B cell (primary cell): ENCODE measurements at regions not wholly inside any gene's neighbourhood (a gene's known extent, or its start where the extent isn't known, plus 50 kb on each side); places are given as distances from the start of the nearest gene placed in this dataset.

Source experiments
- ATAC-seq: fragments of 200-7000 bp; cut with Tn5 transposase; one replicate; pipeline ENCODE4 v1.10.0; 2021; ENCODE audit warnings: low read depth, mild to moderate bottlenecking, moderate number of reproducible peaks, moderate library complexity
- CTCF ChIA-PET: fragments of 350-600 bp; sonication (Branson Sonifier 250); formaldehyde crosslinking; loops from one replicate; lab custom pipeline; 2021; ENCODE audit warnings: antibody characterized with exemption, inconsistent platforms; lab: Charles Lee
- POLR2A ChIA-PET: fragments of 350-600 bp; sonication (Branson Sonifier 250); formaldehyde crosslinking; loops from one replicate; lab custom pipeline; 2021; ENCODE audit warnings: antibody characterized with exemption; lab: Charles Lee
- DNase-seq: peaks from one replicate; pipeline ENCODE4 v3.0.0; 2013
- H2AFZ ChIP-seq: 2 replicates; pipeline ENCODE4 v1.6.1; 2012; ENCODE audit warnings: mild to moderate bottlenecking, low read depth, low read length; ENCODE audit not compliant: insufficient read depth, poor library complexity, severe bottlenecking
- H3K27ac ChIP-seq, 2 donors: 1 replicate in 1 of 2; 2 replicates in 1 of 2; pipeline ENCODE4 v1.5.1; 2012 to 2013; ENCODE audit warnings: low read length in 2 of 2, mild to moderate bottlenecking in 2 of 2, moderate library complexity in 1 of 2
- H3K27me3 ChIP-seq, 4 experiments: fragments of 200-600 bp in 1 of 4; sonication (generic) in 1 of 4; replicated peaks in 1 of 4; 1 replicate in 2 of 4; 2 replicates in 2 of 4; pipeline versions ENCODE4 v1.6.1 to v1.7.0; 2013 to 2016; ENCODE audit warnings: low read length in 3 of 4, mild to moderate bottlenecking in 2 of 4, mixed read lengths in 1 of 4, moderate library complexity in 1 of 4; ENCODE audit not compliant: insufficient read depth in 4 of 4, control insufficient read depth in 3 of 4; ENCODE audit errors: control extremely low read depth in 1 of 4
- H3K36me3 ChIP-seq, 2 experiments: replicated peaks in 1 of 2; 1 replicate in 1 of 2; 2 replicates in 1 of 2; pipeline versions ENCODE4 v1.6.1 to v1.7.1; 2013; ENCODE audit warnings: low read length in 1 of 2; ENCODE audit not compliant: insufficient read depth in 2 of 2, control insufficient read depth in 1 of 2; ENCODE audit errors: control extremely low read depth in 1 of 2, extremely low read depth in 1 of 2
- H3K4me1 ChIP-seq, 2 donors: fragments of 200-600 bp in 1 of 2; sonication (generic) in 1 of 2; 1 replicate in 1 of 2; 2 replicates in 1 of 2; pipeline versions ENCODE4 v1.5.1 to v1.6.1; 2013 to 2017; ENCODE audit warnings: low read length in 2 of 2; ENCODE audit not compliant: control insufficient read depth in 2 of 2, insufficient read depth in 2 of 2
- H3K4me2 ChIP-seq: replicated peaks from 2 replicates; pipeline ENCODE3; 2012; ENCODE audit warnings: mild to moderate bottlenecking, low read depth, low read length; ENCODE audit not compliant: poor library complexity, severe bottlenecking
- H3K4me3 ChIP-seq, 5 experiments: fragments of 200-600 bp in 1 of 5; sonication (generic) in 1 of 5; 1 replicate in 3 of 5; 2 replicates in 2 of 5; pipeline versions ENCODE4 v1.5.1 to v1.7.0; 2011 to 2016; ENCODE audit warnings: low read length in 4 of 5, mild to moderate bottlenecking in 4 of 5, low read depth in 2 of 5, control low read depth in 1 of 5, moderate library complexity in 1 of 5; ENCODE audit not compliant: insufficient read depth in 1 of 5; ENCODE audit errors: control extremely low read depth in 1 of 5, extremely low read depth in 1 of 5
- H3K79me2 ChIP-seq: fragments of 200-600 bp; sonication (generic); one replicate; pipeline ENCODE4 v1.6.0; 2016; ENCODE audit warnings: low read length; ENCODE audit not compliant: control insufficient read depth, insufficient read depth
- H3K9ac ChIP-seq: fragments of 200-600 bp; sonication (generic); 2 replicates; pipeline ENCODE4 v1.6.1; 2017; ENCODE audit warnings: mild to moderate bottlenecking, low read length, moderate library complexity
- H3K9me3 ChIP-seq, 3 donors: one replicate each; pipeline versions ENCODE4 v1.6.1 to v1.7.1; 2013; ENCODE audit warnings: low read length in 2 of 3; ENCODE audit not compliant: control insufficient read depth in 2 of 3, insufficient read depth in 1 of 3; ENCODE audit errors: control extremely low read depth in 1 of 3
- H4K20me1 ChIP-seq: 2 replicates; pipeline ENCODE4 v1.6.0; 2012; ENCODE audit warnings: mild to moderate bottlenecking, low read length; ENCODE audit not compliant: insufficient read depth, control insufficient read depth, poor library complexity, severe bottlenecking
- H3K27ac Mint-ChIP-seq: one replicate; pipeline ENCODE4 v1.8.0; 2021; ENCODE audit warnings: mixed read lengths
- H3K27me3 Mint-ChIP-seq: one replicate; pipeline ENCODE4 v1.8.0; 2021; ENCODE audit warnings: mixed read lengths
- H3K4me1 Mint-ChIP-seq: one replicate; pipeline ENCODE4 v1.8.0; 2021; ENCODE audit warnings: mixed read lengths
- H3K4me3 Mint-ChIP-seq: one replicate; pipeline ENCODE4 v1.8.0; 2021; ENCODE audit warnings: mixed read lengths
- H3K9me3 Mint-ChIP-seq: one replicate; pipeline ENCODE4 v1.8.0; 2022; ENCODE audit warnings: mixed read lengths; ENCODE audit not compliant: insufficient read depth
- EZH2 ChIP-seq: IDR thresholded peaks from 2 replicates; pipeline ENCODE4 v1.6.1; 2012; ENCODE audit warnings: borderline replicate concordance, low read depth, mild to moderate bottlenecking, moderate library complexity, low read length; ENCODE audit not compliant: insufficient read depth, poor library complexity, severe bottlenecking
- WGBS: methylation state at CpG from one replicate; pipeline ENCODE4 v1.1.5; 2013; ENCODE audit warnings: missing lambda C conversion rate; ENCODE audit not compliant: insufficient coverage; 5-methylcytosine and 5-hydroxymethylcytosine counted together
- intact Hi-C: fragments of 100-400 bp; cut with micrococcal nuclease; formaldehyde crosslinking; loops from one replicate; pipeline ENCODE4 v1.10.0; 2022
- TF ChIP-seq, protein P1 (sequence below): fragments of 200-600 bp; IDR thresholded peaks from one replicate; pipeline ENCODE4 v1.8.0; 2022; ENCODE audit warnings: antibody characterized with exemption, mild to moderate bottlenecking

DNA sequence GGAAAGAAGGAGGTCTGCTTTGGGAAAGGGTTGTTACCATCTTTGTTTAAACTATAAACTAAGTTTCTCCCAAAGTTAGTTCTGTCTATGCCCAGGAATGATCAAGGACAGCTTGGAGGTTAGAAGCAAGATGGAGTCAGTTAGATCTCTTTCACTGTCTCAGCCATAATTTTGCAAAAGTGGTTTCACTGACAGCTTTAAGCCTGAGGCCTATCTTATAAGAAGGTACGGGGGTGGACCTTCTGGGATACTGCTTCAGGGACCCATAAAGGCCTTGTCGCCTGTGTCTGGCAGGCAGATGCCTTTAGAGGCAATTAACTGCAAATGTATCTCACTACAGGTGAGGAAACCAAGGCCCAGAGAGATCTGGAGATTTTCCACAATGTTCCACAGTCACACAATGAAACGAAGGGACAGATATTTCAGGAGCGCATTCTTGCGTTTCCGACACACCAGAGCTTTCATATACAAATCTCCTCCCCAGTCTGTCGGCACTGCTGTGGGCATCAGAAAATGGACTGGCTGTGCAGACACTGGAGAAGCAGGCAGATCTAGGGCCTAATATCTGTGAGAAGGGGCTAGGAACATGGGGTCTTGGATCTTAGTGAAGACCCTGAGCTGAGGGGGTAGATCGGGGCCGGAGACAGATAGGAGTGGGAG lies 169.5 kb upstream of the SMAD3 start:
- peaks cover 13% of the 10 kb centered on the region for H3K27me3 Mint-ChIP-seq
- no peak overlapping the region for H3K27ac ChIP-seq
- no peak for TF ChIP-seq EZH2
- TF ChIP-seq, protein P1, sequence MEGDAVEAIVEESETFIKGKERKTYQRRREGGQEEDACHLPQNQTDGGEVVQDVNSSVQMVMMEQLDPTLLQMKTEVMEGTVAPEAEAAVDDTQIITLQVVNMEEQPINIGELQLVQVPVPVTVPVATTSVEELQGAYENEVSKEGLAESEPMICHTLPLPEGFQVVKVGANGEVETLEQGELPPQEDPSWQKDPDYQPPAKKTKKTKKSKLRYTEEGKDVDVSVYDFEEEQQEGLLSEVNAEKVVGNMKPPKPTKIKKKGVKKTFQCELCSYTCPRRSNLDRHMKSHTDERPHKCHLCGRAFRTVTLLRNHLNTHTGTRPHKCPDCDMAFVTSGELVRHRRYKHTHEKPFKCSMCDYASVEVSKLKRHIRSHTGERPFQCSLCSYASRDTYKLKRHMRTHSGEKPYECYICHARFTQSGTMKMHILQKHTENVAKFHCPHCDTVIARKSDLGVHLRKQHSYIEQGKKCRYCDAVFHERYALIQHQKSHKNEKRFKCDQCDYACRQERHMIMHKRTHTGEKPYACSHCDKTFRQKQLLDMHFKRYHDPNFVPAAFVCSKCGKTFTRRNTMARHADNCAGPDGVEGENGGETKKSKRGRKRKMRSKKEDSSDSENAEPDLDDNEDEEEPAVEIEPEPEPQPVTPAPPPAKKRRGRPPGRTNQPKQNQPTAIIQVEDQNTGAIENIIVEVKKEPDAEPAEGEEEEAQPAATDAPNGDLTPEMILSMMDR = no peak
- 97% methylated on average over 5 of the region's 9 CpGs for WGBS
- H3K27ac Mint-ChIP-seq = no peak overlapping the region
- peaks cover 8 to 11% of the 10 kb centered on the region in 2 donors for H3K4me1 ChIP-seq
- no peak overlapping the region for H3K4me3 Mint-ChIP-seq
- no peak overlapping the region for H3K4me2 ChIP-seq
- H3K27me3 ChIP-seq = no peaks in the 10 kb centered on the region
- H3K9ac ChIP-seq = no peak overlapping the region
- peaks cover 0 to 4% (median 0%) of the 10 kb centered on the region in 3 donors for H3K9me3 ChIP-seq
- ATAC-seq = no peak
- POLR2A ChIA-PET = no interaction called here
- H2AFZ ChIP-seq = no peak overlapping the region
- no peak overlapping the region for H3K4me3 ChIP-seq
- DNase-seq = no peak
- no peaks in the 10 kb centered on the region for H3K9me3 Mint-ChIP-seq
- H3K36me3 ChIP-seq = no peaks in the 10 kb centered on the region
- intact Hi-C loops = no loop called here
- H3K4me1 Mint-ChIP-seq = peaks cover 11% of the 10 kb centered on the region
- no peaks in the 10 kb centered on the region for H3K79me2 ChIP-seq
- H4K20me1 ChIP-seq = no peaks in the 10 kb centered on the region
- CTCF ChIA-PET = interaction anchor here (1.6 kb wide), 1 partner anchor 44 kb away, joined by 4 read pairs; no protein-coding TSS in a partner anchor

DNA sequence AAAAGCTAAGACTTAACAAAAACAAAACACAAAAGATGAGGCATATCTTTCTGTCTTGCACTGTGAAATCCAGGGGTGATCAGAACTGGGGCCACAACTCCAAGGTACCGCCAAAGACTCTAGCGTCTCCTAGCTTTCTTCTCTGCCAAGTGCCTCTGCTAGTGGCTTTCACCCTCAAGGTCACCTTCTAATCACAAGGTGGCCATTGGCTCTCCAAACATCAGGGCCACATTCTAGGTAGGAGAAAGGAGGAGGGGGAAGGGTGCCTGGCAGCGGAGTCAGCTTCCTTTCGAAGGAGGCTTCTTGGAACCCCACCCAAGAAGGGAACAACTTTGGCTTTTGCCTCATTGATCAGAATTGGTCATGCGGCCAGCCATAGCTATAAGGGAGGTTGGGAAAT lies 168.8 kb upstream of the SMAD3 start:
- Histone ChIP-seq H3K4me3 (no peak overlapping the region), H3K4me1 (peaks cover 8 to 11% of the 10 kb centered on the region in 2 donors), H3K27ac (no peak overlapping the region), H3K4me2 (no peak overlapping the region), H3K36me3 (no peaks in the 10 kb centered on the region), H3K79me2 (no peaks in the 10 kb centered on the region), H3K9me3 (no peaks in the 10 kb centered on the region), H3K9ac (no peak overlapping the region), H3K27me3 (no peaks in the 10 kb centered on the region), H2AFZ (no peak overlapping the region), H4K20me1 (no peaks in the 10 kb centered on the region)
- ATAC-seq = no peak
- ChIA-PET CTCF (interaction anchor here (0.5 to 1.6 kb wide), 2 partner anchors 45 to 575 kb away, joined by 3 to 4 read pairs; no protein-coding TSS in a partner anchor), POLR2A (no interaction called here)
- no peak for TF ChIP-seq EZH2
- TF ChIP-seq, protein P1 = no peak
- Mint-ChIP-seq H3K27ac (no peak overlapping the region), H3K9me3 (no peaks in the 10 kb centered on the region), H3K4me3 (no peak overlapping the region), H3K4me1 (peaks cover 11% of the 10 kb centered on the region), H3K27me3 (peaks cover 13% of the 10 kb centered on the region)
- WGBS = 90% methylated on average over 2 of the region's 5 CpGs
- no peak for DNase-seq
- intact Hi-C loops = no loop called here
